ENCODE measurements at regions not wholly inside any gene's neighbourhood (a gene's known extent, or its start where the extent isn't known, plus 50 kb on each side); places are given as distances from the start of the nearest gene placed in this dataset.

- Histone ChIP-seq H3K27me3 (ENCODE audit: insufficient read depth, low read length) (no peaks in the 10 kb centered on the region), H4K20me1 (ENCODE audit: insufficient read depth, low read length) (no peaks in the 10 kb centered on the region), H3K36me3 (ENCODE audit: insufficient read depth, low read length) (no peaks in the 10 kb centered on the region), H3K4me1 (ENCODE audit: insufficient read depth, low read length, severe bottlenecking) (no peaks in the 10 kb centered on the region), H3K9ac (ENCODE audit: low read length) (no peak overlapping the region), H2AFZ (ENCODE audit: low read length) (no peak overlapping the region), H3K27ac (ENCODE audit: low read depth, low read length, poor library complexity, severe bottlenecking) (no peak overlapping the region), H3K79me2 (ENCODE audit: insufficient read depth, low read length) (no peaks in the 10 kb centered on the region), H3K9me3 (ENCODE audit: low read length) (peaks cover 3% of the 10 kb centered on the region; the same call in 1 of the 2 replicates), H3F3A (ENCODE audit: insufficient read depth, low read length) (no peaks in the 10 kb centered on the region), H3K9me2 (ENCODE audit: low read depth, low read length) (no peaks in the 10 kb centered on the region), H3K4me3 (ENCODE audit: low read depth, low read length, poor library complexity, severe bottlenecking) (no peak overlapping the region), H3K4me2 (ENCODE audit: low read length) (no peak overlapping the region)
- TF ChIP-seq CTCF (IDR thresholded peaks at IDR 0.05; ENCODE audit: low read length) (no peak), EZH2 (IDR thresholded peaks at IDR 0.05; ENCODE audit: borderline replicate concordance, low read length) (no peak)
Observed at GRCh38 chr10:75314570-75314969, 78.8 kb upstream of the COMTD1 start.

- H3F3A ChIP-seq (ENCODE audit: insufficient read depth, low read length) = no peaks in the 10 kb centered on the region
- H4K20me1 ChIP-seq (ENCODE audit: insufficient read depth, low read length) = no peaks in the 10 kb centered on the region
- H3K9ac ChIP-seq (ENCODE audit: low read length) = no peak overlapping the region
- H2AFZ ChIP-seq (ENCODE audit: low read length) = no peak overlapping the region
- H3K36me3 ChIP-seq (ENCODE audit: insufficient read depth, low read length) = no peaks in the 10 kb centered on the region
- no peak for TF ChIP-seq CTCF (IDR thresholded peaks at IDR 0.05; ENCODE audit: low read length)
- TF ChIP-seq EZH2 (IDR thresholded peaks at IDR 0.05; ENCODE audit: borderline replicate concordance, low read length) = no peak
- no peak overlapping the region for H3K27ac ChIP-seq (ENCODE audit: low read depth, low read length, poor library complexity, severe bottlenecking)
- no peak overlapping the region for H3K4me2 ChIP-seq (ENCODE audit: low read length)
- no peaks in the 10 kb centered on the region for H3K27me3 ChIP-seq (ENCODE audit: insufficient read depth, low read length)
- H3K4me1 ChIP-seq (ENCODE audit: insufficient read depth, low read length, severe bottlenecking) = no peaks in the 10 kb centered on the region
- H3K9me2 ChIP-seq (ENCODE audit: low read depth, low read length) = no peaks in the 10 kb centered on the region
- no peak overlapping the region for H3K4me3 ChIP-seq (ENCODE audit: low read depth, low read length, poor library complexity, severe bottlenecking)
- no peaks in the 10 kb centered on the region for H3K79me2 ChIP-seq (ENCODE audit: insufficient read depth, low read length)
- H3K9me3 ChIP-seq (ENCODE audit: low read length) = peaks cover 3% of the 10 kb centered on the region; the same call in 1 of the 2 replicates
Observed at GRCh38 chr10:75312440-75312839, 76.7 kb upstream of the COMTD1 start.

GRCh38 chr10:75305675-75306074, 69.9 kb upstream of the COMTD1 start:
- TF ChIP-seq CTCF (IDR thresholded peaks at IDR 0.05; ENCODE audit: low read length) (no peak), EZH2 (IDR thresholded peaks at IDR 0.05; ENCODE audit: borderline replicate concordance, low read length) (no peak)
- Histone ChIP-seq H3K27me3 (ENCODE audit: insufficient read depth, low read length) (no peaks in the 10 kb centered on the region), H3K27ac (ENCODE audit: low read depth, low read length, poor library complexity, severe bottlenecking) (no peak overlapping the region), H3K4me2 (ENCODE audit: low read length) (no peak overlapping the region), H4K20me1 (ENCODE audit: insufficient read depth, low read length) (no peaks in the 10 kb centered on the region), H3F3A (ENCODE audit: insufficient read depth, low read length) (no peaks in the 10 kb centered on the region), H3K4me3 (ENCODE audit: low read depth, low read length, poor library complexity, severe bottlenecking) (no peak overlapping the region), H3K9me2 (ENCODE audit: low read depth, low read length) (no peaks in the 10 kb centered on the region), H3K9me3 (ENCODE audit: low read length) (0 out of 2 replicates have a peak, but pooled peaks cover 4% of the 10 kb centered on the region), H3K36me3 (ENCODE audit: insufficient read depth, low read length) (no peaks in the 10 kb centered on the region), H3K4me1 (ENCODE audit: insufficient read depth, low read length, severe bottlenecking) (no peaks in the 10 kb centered on the region), H3K9ac (ENCODE audit: low read length) (no peak overlapping the region), H3K79me2 (ENCODE audit: insufficient read depth, low read length) (no peaks in the 10 kb centered on the region), H2AFZ (ENCODE audit: low read length) (no peak overlapping the region)

Measured in OCI-LY1 (cell line).